ENCODE measurements at regions not wholly inside any gene's neighbourhood (a gene's known extent, or its start where the extent isn't known, plus 50 kb on each side); places are given as distances from the start of the nearest gene placed in this dataset.

DNA sequence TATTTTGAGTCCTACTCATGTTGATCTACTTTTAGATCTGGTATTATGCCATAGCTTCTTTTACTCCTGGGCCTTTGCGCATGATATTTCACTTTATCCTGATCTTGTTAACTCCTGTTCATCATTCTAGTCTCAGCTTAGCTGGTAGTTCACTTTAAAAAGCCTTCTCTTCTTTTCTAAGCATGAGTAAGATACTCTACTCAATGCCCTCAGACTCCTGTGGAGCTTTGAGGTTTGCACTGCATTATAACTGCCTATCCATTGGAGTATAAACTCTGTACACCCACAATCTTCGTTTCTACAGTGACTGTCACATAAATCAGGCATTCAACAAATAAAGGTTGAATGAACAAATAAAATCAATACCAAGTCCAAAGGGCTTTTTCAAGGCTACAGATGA, 357.9 kb upstream of the KCNH8 start:
- Histone ChIP-seq H3K9me3 (replicated peaks in 1 of 3) (no peaks in the 10 kb centered on the region), H3K4me1 (replicated peaks in 1 of 2) (no peaks in the 10 kb centered on the region), H3K36me3 (replicated peaks in 1 of 2) (no peaks in the 10 kb centered on the region), H3K27ac (no peak overlapping the region), H3K4me3 (no peak overlapping the region), H3K27me3 (no peaks in the 10 kb centered on the region)
- TF ChIP-seq POLR2A (IDR thresholded peaks at IDR 0.05) (no peak), CTCF (IDR thresholded peaks at IDR 0.05) (no peak)
- 61 to 74% (median 63%) methylated on average over 2 of the region's 2 CpGs for WGBS, 4 donors
- intact Hi-C loops (cut with DNase I): no loop called here
- DNase-seq: no peak

GRCh38 chr3:18789734-18790133, 358.6 kb upstream of the KCNH8 start:
- Histone ChIP-seq H3K36me3 (replicated peaks in 1 of 2) (no peaks in the 10 kb centered on the region), H3K4me1 (replicated peaks in 1 of 2) (no peaks in the 10 kb centered on the region), H3K9me3 (replicated peaks in 1 of 3) (no peaks in the 10 kb centered on the region), H3K27ac (no peak overlapping the region), H3K4me3 (no peak overlapping the region), H3K27me3 (no peaks in the 10 kb centered on the region)
- intact Hi-C loops (cut with DNase I): no loop called here
- DNase-seq: no peak
- WGBS, 4 donors: 81 to 100% (median 96%) methylated on average over 1 of the region's 1 CpG
- TF ChIP-seq CTCF (IDR thresholded peaks at IDR 0.05) (no peak), POLR2A (IDR thresholded peaks at IDR 0.05) (no peak)

DNA sequence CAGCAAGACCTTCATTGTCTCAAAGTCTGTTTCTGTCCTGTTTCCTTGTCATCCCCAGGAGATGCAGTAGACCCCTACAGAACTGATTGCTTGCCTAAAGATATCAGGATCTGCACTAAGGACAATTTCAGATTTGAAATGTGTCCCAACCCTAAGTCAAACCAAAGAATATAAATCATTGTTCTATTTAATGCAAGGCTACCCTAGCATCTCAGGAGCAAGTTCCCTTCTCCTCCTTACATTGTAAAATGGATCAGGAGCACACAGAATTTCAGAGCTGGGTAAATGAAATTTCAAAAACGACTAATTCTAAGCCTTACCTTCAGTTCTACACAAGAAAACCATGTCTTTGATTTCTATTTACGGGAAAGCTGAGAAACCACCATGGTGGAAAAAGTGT, 360.9 kb upstream of the KCNH8 start:
- Histone ChIP-seq H3K27me3 (no peaks in the 10 kb centered on the region), H3K4me1 (replicated peaks in 1 of 2) (no peaks in the 10 kb centered on the region), H3K36me3 (replicated peaks in 1 of 2) (no peaks in the 10 kb centered on the region), H3K27ac (no peak overlapping the region), H3K9me3 (replicated peaks in 1 of 3) (no peaks in the 10 kb centered on the region), H3K4me3 (no peak overlapping the region)
- WGBS, 4 donors: 87 to 97% (median 92%) methylated on average over 2 of the region's 2 CpGs
- DNase-seq: no peak
- intact Hi-C loops (cut with DNase I): no loop called here
- TF ChIP-seq CTCF (IDR thresholded peaks at IDR 0.05): no peak
- TF ChIP-seq POLR2A (IDR thresholded peaks at IDR 0.05): no peak

DNA sequence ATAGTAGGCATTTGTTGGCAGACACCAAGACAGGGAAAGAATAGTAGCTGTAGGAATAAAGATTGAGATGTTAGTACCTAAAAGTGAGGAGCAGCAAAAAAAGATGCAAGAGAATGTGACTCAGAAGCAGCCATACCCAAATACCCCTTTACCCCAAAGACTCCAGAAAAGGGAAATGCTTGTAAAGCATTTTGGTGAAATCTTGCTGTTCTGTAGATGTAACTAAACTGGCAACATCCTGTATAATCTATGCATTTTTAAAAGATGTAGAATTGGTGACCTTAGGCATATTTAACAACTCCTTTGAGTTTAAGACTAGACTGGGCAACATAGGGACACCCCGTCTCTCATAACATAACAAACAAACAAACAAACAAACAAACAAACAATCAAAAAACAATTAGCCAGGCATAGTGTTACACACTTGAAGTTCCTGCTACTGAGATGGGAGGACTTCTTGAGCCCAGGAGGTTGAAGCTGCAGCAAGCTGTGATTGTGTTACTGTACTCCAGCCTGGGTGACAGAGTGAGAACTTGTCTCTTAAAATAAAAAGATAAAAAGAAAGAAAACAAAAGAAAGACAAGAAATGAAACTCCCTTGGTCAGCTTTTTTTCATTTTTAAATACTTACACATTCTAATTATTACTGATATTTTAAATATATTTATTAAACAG, 361.5 kb upstream of the KCNH8 start:
- Histone ChIP-seq H3K4me3 (no peak overlapping the region), H3K9me3 (replicated peaks in 1 of 3) (no peaks in the 10 kb centered on the region), H3K27ac (no peak overlapping the region), H3K36me3 (replicated peaks in 1 of 2) (no peaks in the 10 kb centered on the region), H3K4me1 (replicated peaks in 1 of 2) (no peaks in the 10 kb centered on the region), H3K27me3 (no peaks in the 10 kb centered on the region)
- intact Hi-C loops (cut with DNase I): no loop called here
- no peak for DNase-seq
- WGBS, 4 donors: 84 to 90% (median 88%) methylated on average over 1 of the region's 1 CpG
- no peak for TF ChIP-seq POLR2A (IDR thresholded peaks at IDR 0.05)
- TF ChIP-seq CTCF (IDR thresholded peaks at IDR 0.05): no peak

Measured in adrenal gland (tissue), 9 donors.